Anterior cingulate cortex (tissue), 58 donors: ENCODE measurements at regions not wholly inside any gene's neighbourhood (a gene's known extent, or its start where the extent isn't known, plus 50 kb on each side); places are given as distances from the start of the nearest gene placed in this dataset.

Experiments
- DNase-seq, 58 donors: peaks; one replicate each; lab custom pipeline; 2025; lab: John Stamatoyannopoulos, UW

- peak in 32 of 58 donors; percentile 2 to 73 (median 27) for DNase-seq
These were observed 102.0 kb upstream of the PRICKLE2 start for GRCh38 chr3:64327100-64327804.

DNA sequence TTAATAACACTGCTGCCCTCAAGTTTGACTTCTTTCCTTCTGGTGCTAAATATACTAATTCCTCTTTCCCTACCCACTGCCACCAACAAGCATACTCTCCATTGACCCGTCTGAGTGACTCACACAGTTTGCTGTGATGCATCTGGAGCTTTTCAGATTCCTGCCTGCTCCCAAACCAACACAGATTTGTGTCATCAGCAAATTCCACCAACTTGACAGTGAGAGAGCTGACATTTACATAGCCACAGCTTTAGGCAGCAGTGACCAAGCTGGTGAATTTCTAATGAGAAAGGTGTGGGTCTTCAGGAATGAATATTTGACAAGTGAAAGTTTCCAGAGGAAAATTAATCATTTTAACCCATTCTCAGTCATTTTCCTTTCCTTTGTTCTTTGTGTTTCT, 96.5 kb upstream of the PRICKLE2 start:
- peak in 5 of 58 donors; percentile 4 to 46 (median 22) for DNase-seq

DNA sequence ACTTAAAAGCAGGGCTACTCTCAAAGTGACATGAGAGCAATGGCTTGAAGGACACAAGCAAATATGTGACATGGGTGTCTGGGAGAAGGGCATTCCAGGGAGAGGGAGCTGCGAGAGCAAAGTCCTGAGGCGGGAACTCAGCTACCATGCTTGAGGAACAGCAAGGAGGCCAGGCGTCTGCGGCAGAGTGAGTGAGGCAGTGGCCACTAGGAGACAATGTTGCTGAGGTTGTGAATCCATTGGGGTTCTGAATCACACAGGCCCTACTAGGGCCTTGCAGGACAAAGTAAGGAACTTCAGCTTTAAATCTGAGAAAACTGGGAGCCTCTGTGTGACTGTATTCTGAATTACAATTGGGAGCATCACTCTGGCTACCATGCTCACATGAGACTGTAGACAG, 94.1 kb upstream of the PRICKLE2 start:
- no peak for DNase-seq

DNA sequence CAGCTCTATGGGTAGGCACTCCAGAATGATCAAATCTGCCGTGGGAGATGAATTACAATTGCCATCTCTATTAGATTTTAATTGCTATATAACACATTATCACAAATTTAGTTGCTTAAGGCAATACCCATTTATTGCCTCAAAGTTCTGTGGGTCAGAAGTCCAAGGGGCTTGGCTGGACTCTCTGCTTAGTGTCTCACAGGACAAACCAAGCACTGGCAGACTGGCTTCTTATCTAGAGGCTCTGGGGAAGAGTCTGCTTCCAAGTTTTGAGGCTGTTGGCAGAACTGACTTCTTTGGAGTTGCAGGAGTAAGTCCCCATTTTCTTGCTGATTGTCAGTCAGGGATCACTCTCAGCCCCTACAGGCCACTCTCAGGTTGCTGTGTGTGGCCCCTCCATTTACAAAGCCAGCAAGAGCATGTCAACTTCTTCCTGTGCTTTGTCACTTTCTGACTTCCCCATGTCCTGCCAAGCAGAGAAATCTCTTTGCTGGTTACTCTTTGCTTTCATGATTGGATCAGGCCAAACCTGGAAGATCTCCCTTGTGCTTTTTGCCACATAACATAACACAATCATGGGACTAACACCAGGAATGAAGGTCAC, 93.5 kb upstream of the PRICKLE2 start:
- no peak for DNase-seq

GRCh38 chr3:64318001-64318400, 92.7 kb upstream of the PRICKLE2 start:
- DNase-seq = no peak

GRCh38 chr3:64316971-64317370, 91.7 kb upstream of the PRICKLE2 start:
- DNase-seq = no peak

DNA sequence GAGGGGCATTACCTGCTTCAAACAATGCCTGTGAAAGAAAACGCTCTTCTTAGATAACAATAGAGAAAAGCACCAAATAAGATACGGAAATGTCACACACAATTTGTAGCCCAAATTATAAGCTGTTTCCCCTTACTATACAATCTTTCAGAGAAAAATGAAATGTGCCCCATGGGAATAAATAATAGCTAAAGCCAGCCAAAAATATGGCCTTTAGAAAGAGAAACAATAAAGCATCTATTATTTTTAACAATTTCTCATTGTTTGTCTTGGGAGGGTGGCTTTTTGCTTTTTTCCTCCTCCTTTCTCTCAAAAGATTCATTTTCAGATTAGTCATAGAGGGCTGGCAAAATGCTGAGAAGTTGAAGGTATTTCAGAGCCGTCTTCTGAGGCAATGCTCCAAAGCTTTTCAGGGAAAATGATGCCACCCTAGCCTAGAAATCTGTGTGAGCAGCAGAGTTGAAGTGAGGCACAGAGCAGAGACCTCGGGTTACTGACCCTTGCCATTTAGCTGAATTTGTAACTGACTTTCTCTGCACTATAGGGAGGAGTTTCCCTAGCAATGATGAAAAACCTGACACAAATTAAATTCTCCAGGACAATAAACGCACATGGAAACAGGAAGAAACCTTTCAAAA, 86.3 kb upstream of the PRICKLE2 start:
- DNase-seq = no peak

GRCh38 chr3:64308931-64309330, 83.7 kb upstream of the PRICKLE2 start:
- DNase-seq = no peak

- DNase-seq = no peak
These were observed 81.5 kb upstream of the PRICKLE2 start for GRCh38 chr3:64306745-64307144.

- no peak for DNase-seq
These were observed 80.5 kb upstream of the PRICKLE2 start for GRCh38 chr3:64305731-64306130.

DNA sequence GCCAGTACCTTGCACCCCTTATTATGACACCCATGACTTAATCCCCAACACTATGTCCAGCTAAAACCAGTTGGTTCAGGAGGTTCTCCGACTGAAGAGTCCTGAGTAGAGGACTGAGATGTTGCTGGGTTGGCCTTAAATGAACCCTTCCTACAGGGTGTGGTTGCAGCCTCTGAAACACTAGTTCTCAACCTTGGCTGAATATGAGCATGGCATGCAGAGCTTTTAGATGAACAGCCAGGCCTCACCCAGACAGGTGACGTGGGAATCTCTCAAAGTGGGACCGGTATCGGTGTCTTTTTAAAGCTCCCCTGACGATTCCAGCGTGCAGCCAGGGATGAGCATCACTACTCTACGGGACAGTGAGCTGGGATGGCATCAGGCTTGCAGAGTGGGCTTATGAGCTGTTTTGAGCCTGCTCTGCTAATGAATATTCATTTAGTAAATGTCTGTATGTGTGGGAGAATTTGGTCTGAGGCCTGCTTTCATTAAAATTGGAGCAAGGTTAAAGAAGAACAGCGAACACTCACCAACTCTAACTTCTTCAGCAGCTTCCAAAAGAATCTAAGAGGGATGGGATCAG, 79.7 kb upstream of the PRICKLE2 start:
- no peak for DNase-seq

GRCh38 chr3:64303881-64304280, 78.6 kb upstream of the PRICKLE2 start:
- DNase-seq = no peak

GRCh38 chr3:64303401-64303800, 78.1 kb upstream of the PRICKLE2 start:
- DNase-seq = no peak

DNA sequence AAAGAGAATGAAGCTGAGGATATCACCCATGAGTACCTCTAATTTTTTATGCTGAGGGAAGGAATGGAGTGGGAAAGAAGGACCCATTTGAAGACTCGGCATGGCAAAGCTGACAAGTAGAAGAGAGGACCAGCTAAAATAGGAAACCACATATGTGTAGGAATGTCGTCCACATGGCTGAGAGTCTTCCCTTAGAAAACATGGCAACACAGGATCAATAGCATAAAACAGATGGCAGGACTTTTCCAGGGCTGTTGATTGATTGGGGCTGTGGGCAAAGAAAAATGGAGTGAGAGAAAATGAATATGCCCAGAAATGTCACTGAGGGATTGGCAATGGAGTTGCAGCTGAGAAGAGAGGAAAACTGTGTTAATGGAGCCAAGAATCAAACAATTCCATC, 76.2 kb upstream of the PRICKLE2 start:
- DNase-seq = no peak

DNA sequence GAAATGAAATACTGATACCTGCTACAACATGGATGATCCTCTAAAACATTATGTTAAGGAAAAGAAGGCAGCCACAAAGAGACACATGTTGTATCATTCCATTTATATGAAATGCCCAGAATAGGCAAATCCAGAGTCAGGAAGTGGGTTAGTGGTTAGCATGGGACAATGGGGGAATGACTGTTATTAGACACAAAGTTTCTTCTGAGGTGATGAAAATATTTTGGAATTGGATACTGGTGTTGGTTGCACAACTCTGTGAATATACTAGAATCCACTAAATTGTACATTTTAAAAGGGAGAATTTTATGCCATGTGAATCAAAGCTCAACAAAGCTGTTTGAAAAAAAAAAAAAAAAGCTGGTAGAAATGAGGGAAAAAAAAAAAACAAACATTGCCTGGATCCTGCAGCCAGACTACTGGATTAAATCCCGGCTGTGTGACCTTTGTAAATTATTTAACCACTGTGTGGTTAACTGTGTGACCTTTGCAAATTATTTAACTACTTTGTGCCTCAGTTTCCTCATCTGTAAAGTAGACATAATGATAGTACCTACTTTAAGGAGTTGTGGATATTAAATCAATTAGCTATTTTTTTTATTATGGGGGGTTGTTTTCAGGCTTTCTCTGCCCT, 75.6 kb upstream of the PRICKLE2 start:
- DNase-seq = no peak

DNA sequence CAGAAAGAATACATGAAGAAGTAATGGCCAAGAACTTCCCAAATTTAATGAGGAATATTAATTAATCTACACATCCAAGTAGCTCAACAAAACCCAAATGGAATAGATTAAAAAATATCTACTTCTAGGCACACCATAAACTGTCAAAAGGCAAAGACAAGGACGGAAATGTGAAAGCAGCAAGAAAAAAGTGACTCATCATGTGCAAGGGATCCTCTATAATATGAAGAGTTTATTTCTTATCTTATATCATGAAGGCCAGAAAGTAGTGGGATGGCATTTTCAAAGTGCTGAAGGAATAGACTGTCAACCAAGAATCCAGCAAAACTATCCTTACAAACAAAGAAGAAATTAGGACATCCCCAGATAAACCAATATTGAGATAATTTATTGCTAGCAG, 73.9 kb upstream of the PRICKLE2 start:
- no peak for DNase-seq

DNA sequence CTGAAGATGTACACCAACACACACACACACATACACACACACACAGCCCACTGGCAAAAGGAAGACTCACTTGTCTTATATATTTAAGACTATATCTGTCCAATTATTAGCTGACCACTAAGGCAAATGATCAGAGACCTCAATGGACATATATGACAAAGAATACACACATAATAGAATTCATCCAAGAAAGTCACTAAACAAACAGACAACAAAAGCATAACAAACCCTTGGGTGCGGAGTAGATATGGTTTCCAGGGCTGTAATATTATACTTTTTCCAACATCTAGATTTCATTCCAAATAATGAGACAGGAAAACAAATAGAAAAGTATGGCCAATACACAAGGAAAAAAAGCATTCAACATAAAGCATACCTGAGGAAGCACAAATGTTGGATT, 72.3 kb upstream of the PRICKLE2 start:
- no peak for DNase-seq

DNA sequence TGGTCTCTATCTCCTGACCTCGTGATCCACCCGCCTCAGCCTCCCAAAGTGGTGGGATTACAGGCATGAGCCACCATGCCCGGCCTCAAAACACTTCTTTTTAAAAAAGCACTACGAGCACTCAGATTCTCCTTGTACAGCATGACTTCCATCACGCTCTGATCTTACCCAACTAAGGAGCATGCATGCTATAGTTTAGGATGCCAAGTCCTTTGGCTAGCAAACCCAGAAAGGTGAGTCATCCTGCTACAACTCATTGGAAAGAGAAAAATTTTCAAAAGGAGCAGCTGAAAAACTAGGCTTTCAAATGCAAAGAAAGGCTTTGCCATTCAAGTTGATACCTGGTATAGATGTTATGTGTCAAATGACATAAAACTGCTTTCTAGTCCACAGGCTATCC, 70.3 kb upstream of the PRICKLE2 start:
- peak in 2 of 58 donors; percentile 16 to 28 for DNase-seq

- no peak for DNase-seq
These were observed 69.5 kb upstream of the PRICKLE2 start for GRCh38 chr3:64294771-64295170.

- peak in 13 of 58 donors; percentile 1 to 52 (median 9) for DNase-seq
These were observed 67.9 kb upstream of the PRICKLE2 start for GRCh38 chr3:64293121-64293520.

DNA sequence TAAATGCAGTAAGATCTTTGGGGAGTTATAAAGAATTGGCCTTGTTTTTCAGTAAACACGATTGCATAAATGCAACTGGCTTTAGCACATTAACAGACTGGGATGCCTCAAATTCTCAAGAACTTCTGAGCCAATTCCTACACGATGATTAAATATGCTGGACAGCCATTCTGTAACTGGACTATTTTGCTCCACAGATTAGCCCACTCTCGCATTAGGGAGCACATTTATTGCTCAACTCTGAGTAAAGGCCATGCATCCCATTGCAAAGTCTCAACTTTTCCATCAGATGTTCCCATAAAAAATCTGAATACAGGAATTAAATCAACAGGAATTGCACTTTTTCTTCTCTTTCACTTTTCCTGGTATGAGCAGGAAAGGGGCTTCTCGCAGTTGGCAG, 66.7 kb upstream of the PRICKLE2 start:
- DNase-seq = no peak
